KG1 (cell line): ENCODE measurements at regions not wholly inside any gene's neighbourhood (a gene's known extent, or its start where the extent isn't known, plus 50 kb on each side); places are given as distances from the start of the nearest gene placed in this dataset.

Experiments
- DNase-seq: peaks from one replicate; lab custom pipeline; 2025; lab: John Stamatoyannopoulos, UW

DNA sequence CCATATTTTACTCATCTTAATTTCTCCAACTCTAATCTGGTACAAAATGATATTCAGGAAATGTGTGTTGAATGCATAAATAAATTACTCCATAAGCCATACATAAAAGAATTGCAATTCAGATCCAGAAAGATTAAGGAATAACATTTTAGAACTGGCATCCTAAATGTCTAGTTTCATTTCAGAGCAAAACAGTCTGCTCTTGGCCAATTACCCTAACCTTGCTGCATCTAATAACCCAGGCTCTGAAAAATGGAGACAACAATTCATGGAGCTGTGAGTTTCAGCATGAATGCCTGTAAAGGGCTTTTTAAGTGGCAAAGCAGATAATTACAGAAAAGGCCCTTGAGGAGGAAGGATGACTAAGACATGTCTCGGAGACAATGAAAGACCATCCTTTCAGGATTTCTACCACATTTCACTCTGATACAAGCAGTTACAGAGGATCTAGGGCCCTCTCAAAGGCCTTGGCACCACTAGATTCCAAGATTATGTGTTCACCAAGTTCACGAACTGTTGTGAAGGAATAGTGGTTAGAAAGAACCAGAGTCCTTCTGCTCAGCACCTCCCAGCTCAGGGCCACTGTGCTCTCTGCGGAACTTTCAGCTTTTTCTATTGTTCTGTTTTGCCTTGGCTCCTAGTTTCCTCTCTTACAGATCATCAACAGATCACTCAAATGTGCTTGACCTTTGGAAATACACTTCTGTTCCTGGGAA is 157.6 kb upstream of the BLID start:
- no peak for DNase-seq

DNA sequence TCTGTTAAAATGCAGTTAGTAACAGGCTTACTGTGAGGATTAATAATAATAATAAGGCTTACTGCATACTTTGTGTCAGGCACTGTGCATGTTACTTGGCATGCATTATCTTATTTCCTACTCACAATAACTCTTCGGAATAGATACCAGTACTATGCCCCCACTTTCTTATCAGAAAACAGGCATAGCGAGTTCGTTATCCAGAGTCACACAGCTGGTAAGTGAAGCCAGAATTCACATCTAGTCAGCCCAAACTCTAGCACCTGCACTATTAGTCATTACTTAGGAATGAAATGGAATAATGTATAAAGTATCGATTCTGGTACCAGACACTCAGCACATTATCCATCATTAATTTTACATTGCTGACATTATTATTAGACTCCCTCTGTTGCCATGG is 155.7 kb upstream of the BLID start:
- no peak for DNase-seq

DNA sequence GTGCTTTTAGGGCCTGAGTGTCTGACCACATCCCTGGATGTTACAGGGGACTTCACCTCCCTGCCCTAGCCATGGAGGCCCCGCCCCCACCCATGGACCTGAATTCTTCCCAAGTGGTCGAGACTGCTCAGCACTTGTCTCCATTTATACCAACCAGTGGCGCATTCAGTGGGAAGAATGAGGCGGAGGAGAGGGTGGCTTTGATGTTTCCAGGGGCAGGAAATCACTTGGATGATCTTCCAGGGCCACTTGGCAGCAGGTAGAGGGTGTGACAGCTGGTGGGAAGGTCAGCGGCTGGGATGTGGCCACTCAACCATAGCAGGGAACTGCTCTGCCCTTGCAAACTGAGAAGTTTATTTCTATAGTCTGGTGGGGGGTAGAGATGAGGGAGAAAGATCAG is 155.1 kb upstream of the BLID start:
- no peak for DNase-seq

DNA sequence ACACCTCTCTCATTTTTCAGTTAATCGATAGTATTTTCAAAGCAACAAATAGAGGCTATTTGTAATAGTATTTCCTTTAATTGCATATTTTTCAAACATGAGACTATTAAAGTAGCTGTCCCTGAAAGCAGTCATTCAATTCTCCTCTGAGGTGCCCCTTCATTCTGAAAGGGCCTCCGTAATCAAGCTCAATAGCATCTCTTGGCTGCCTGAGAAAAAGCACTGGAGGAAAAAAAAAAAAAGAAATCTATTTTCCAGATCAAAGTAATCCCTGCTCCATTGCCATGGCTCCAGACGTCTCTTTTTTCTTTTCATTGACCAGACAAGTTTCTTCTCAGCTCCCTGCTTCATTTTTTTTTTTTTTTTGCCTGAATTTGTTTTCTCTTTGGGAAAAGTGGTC is 154.5 kb upstream of the BLID start:
- DNase-seq: no peak

DNA sequence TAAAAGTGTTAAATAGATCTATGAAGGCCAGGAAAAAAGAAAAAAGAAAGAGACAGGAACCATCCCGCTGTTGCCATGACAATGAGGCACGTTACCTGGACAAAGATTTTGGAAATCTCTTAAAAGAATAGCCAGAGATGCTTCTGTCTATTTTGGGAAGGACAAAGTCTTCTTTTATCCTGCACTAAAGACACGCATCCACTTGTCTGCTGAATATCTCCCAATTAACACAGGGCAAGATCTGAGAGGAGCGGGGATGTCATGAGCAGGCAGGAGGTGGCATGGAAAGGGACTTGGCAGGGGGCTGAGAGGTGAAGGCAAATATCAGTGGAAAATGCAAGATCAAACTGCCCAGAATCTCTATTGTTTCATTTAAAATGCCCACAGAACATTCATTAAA is 153.8 kb upstream of the BLID start:
- no peak for DNase-seq

DNA sequence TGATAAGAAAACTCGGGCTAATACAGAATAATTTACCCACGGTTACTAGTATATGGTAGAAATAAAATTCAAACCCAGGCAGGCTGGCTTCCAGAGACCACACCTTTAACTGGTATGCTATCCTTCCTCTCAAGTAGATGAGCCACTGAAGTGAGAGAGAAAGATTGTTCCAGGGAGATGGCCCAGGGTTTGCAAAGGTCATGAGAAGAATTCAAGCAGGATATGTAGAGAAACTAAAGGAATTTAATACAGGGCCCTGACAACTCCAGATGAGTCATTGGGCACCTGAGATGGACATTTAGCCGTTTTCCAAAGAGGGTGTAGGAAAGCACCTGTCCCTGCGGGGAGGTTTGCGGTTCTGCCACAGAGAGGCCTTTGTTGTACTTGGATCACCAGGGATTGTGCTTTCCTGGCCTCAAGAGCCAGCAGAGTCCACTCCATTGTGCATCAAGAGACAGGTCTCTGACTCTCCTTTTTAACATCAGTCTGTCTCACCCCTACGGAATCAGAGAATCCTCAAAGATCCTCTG is 152.7 kb upstream of the BLID start:
- no peak for DNase-seq

DNA sequence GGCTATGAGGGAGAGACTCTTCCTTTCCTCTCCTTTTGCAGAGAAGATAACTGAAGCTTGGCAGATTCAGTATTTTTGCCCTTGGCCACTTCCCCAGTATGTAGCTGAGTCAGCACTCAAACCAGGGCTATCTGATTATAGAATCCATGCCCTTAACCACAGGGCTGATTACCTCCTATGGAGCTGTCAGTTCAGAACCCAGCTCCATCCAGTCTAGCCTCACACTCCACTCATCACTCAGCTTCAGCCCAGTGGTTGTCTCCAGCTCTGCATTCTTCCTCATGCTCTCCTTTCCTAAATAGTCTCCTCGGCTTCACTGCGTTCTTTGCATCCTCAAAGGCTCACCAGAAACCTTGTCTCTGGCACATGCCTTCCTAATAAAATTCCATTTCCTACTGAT is 151.6 kb upstream of the BLID start:
- DNase-seq: no peak

DNA sequence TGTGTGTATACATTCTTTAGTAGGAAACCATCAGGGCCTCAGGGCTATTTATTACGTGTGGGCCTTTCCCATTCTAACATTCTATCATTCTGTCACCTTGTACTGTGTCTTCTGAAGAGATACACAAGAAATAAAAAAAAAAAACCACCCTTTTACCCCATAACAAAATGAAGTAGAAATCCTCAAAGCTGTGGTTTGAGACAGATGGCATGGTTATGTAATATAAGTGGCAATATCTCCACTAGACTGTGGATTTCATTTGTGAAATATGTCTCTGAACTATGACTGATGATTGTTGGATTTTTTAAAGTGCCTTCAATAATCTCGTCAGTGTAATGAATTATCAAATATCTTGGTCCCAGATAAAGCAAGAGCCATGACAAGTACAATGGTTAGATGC is 150.0 kb upstream of the BLID start:
- DNase-seq: no peak

DNA sequence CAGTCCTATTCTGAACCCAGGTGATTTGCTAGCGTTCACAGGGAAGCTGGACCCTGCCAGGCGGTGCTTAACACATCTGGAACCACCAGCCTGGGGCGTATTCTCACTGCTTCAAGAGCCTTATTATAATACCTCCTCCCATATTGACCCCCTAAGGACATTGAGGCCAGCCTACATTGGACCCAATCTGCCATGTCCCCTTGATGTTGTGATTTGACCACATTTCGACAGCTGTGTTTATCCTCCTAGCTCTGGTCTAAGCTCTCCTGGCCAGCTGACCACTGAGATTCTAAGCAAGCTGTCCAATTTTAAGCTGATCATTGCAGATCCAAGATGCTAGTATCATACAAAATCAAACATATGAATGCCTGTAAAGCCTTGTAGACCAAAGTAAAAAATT is 148.1 kb upstream of the BLID start:
- DNase-seq: no peak

DNA sequence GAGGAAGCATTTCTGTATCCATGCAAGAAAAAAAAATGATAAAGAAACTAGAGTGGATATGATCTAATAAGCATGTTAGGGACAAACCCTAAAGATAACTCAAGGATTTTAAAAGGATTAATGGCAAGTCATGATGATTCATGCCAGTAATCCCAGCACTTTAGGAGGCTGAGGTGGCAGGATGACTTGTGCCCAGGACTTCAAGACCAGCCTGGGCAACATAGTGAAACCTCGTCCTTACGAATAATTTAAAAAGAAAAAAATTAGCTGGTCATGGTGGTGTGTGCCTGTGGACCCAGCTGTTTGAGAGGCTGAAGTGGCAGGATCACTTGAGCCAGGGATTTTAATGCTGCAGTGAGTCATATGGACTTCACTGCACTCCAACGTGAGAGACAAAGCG is 145.5 kb upstream of the BLID start:
- no peak for DNase-seq

DNA sequence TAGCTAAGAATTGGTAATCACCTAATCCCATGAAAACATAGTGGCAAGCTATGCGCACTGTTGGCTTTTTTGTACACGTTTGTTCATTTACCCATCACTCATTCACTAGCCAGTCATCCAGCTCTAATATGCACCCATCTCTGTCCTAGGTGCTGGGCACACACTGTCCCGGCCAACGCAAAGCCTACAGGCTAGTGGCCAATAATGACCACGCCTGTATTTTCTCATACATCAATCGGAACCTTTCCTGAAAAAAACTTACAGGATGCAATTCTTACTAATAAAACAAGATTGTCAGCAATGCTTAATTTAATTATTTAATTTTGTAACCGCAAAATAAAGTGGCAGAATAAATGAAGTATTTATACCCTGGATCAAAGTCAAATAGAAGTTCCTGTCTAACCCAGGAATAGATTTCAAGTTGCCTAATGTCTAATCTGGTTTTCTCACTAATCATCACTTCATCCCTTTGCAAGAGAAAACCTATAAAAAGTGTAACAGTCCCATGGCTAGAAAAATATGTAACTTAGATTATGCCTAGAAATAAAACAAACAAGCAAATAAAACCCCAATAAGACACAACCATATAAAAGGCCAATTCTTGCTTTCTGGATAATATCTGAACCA is 143.3 kb upstream of the BLID start:
- no peak for DNase-seq

DNA sequence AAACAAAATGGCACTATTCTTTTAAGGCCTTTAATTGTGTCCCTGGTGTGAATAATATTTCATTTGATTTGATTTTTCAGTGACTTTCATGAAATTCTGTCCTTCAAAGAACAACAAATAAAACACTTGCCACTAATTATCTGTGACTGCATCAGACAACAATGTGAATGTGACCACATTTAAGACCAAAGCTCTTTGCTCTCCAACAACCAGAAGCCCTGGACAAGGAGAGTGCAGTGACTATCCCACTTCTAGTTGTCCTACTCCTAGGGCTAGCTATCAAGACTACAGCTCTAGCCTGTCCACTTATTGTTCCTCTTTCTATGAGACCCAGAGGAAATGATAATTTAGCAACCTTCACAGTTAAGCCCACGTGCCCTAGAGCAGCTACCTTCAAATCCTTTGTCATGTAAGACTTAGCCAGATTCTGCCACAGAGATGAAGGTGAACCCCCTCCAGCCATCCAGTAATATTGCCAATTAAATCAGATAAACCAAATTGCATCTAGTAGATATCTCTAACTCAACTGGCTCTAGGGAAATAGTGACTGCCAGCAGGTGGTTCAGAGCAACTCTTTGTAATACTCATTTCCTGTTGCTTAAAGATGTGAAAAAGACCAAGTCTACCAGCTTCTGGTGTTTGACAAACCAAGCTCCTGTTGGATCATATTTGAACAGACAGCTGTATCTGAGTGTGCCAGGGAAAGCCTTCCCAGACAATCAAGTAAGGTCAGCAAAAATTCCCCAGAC is 142.6 kb upstream of the BLID start:
- no peak for DNase-seq

DNA sequence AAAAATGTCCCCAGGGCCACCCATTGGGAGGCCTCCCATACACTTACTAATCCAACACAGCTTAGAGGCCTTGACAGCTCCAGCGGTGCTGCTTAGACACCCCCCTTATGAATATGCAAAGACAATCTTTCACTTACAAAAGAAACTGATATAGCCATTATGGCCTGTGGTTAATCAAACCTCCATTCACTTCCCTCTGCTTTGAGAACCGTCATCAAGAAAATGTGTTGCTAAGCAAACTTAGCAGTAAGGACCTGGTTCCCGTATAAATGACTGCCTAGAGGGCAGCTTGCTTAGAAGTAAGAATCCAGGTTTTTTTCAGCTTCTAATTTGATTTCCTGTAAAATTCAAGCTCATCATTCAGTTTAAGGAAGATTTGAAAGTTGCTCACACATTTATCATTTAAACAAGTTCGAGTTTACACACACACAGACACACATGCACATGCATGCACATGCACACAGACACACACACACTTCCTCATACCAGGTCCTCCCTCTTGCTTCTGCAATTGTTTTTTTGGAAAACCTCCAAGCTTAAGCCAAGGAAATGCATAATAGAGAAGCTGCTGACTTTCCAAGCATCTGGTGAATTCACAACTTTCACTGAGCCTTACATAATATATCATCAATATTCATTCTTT is 137.7 kb upstream of the BLID start:
- no peak for DNase-seq

DNA sequence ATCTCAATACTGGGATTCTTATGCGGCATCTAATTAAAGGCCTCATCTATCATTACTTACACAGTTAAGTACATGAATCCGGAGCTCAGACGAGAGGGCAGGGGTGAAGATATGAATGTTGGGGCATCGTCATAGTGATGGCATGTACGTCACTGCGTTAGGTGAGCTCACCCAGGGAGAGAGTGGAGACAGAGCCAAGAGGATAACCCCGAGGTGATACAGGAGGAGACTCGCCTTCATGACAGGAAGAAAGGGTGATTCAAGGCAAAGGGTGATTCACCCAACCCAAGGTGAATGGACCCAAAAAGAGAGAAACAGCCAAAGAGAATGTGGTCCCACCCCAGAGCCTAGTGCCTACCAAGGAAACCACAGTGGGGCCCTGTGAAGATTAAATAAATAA is 132.9 kb upstream of the BLID start:
- no peak for DNase-seq

DNA sequence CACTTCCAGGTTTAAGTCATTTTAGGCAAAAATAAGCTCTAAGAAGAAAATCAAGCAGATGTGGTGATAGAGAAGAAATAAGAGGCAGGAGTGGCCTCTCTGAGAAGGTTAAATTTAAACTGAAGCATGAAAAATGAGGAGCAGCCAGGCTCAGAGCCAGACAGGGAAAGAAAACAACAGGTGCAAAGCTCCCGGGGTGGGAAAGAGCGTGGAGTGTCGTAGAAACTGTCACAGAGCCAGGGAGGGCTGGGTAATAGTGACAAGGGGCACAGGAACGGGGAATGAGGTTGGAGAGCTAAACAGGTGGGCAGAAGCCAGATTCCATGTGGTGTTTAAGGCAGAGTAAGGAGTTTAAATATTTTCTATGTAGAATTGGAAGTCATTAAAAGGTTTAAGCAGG is 132.1 kb upstream of the BLID start:
- no peak for DNase-seq

DNA sequence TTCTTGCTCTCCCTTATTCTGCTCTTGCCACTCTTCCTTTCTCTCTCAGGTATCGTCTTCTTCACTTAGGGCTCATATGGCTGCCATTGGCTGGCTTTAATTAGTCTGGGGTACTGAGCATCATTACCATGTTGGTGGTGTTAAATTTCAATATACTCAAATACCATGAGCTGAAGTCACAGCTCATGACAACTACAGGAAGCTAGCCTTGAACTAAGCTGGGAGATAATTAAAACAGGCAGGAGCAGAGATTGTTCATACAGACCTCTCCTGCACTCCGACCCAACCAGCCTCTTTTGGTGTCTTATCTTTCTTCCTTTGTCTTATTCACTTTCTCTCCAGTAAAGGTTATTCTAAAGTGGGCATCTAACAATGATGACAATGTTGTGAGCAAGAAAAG is 130.9 kb upstream of the BLID start:
- no peak for DNase-seq

DNA sequence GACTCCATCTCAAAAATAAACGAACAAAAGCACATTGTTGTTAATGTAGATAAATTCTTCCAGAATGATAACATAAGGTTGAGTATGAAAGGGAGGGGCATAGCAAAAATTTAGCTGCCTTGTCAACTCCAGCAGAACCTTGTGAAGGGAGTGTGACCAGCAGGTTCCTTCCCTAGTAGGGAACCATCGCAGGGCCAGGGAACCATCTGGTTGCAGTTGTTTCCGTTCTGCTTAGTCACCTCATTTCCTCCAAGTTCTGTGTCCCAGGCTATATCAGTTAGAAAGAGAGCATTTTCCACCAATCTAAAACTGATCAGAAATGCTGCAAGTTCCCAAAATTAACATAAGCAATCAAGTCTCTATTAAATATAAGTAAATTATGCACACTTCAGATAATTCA is 126.7 kb upstream of the BLID start:
- peak; percentile 5 for DNase-seq

DNA sequence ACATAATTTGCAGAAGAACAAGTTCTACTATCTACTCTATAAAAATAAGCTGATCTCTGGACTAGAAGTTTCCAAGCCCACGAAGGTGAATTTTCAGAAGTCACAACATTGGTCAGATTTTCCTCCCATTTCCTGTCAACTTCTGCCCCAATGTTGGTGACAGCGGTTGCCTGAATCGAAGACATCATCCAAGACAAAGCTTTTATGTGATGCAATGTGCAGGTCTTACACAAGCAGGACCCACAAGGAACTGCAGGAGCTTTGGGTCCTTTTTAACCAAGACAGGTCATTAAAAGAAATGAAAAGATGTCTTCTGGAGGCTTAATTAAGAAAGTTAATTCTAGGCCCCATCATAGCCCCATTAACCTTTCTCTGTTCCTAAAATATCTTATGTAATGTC is 125.6 kb upstream of the BLID start:
- DNase-seq: no peak

DNA sequence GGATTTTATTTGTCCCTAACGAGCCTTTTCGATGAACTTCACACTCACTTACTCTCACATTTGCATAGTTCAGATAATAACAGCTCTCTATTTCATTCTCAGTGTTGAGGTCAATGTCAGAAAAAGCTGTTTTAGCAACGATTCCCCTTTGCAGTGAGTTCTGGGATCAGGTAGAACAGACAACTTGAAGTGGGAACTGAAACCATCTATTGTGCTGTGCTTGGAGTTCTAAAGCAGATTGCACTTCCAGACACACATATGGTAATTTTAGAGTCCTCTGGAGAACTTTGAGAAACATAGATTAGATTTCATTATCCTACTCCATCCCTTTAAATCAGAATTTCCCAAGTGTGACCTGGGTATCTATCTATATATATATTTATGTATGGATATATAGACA is 124.6 kb upstream of the BLID start:
- no peak for DNase-seq

DNA sequence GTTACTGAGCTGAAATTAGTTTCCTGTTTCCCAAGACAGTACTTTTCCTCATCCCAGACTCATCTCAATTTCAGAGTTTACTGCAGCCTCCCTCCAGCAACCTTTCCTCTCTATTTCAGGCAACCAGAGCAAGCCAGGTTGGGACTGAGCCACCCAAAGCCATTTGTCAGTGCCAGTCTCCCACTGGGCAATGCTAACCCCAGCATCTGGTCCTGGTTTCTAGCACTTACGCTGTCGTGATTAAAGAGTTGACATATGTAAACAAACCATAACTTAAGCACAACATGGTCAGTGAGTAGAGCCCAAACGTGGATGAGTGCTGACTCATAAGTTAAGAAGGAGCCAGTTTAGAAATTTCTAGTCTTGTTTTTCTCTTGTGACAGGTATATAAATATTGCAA is 119.6 kb upstream of the BLID start:
- no peak for DNase-seq

DNA sequence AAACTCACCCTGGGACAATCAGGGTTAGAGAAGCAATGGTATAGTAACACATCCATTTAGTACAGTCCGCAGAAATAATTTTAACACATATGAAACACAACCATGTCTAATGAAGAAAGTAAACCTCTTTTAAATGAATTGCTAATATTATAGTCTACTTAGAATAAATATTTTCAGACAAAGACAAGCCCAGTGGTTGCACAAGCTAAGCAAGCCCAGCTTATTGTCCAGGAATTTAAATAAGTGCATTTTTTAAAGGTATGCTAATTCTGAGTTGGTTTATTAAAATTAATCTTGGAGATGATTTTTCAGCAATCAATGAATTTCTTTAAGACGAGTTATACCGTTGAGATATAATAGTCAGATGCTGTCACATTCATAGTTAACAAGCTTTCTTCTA is 118.8 kb upstream of the BLID start:
- no peak for DNase-seq

DNA sequence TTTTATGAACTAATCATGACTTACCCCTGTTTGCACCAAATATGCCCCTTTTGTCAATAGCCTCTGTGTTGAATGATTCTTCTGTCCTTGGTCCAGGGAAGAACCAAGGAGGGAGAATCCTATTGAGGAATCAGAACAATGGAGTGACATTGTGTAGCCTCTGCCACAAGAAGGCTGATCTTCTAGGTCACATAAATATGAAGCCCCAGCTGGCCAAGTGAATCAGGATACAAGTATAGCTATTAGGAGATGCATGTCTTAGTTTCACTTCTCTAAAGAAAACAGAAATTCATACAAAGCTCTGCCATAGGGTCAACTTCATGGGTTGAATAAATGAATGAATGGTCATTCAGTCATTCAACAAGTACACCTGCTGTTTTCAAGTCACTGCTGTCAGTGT is 118.2 kb upstream of the BLID start:
- DNase-seq: no peak

DNA sequence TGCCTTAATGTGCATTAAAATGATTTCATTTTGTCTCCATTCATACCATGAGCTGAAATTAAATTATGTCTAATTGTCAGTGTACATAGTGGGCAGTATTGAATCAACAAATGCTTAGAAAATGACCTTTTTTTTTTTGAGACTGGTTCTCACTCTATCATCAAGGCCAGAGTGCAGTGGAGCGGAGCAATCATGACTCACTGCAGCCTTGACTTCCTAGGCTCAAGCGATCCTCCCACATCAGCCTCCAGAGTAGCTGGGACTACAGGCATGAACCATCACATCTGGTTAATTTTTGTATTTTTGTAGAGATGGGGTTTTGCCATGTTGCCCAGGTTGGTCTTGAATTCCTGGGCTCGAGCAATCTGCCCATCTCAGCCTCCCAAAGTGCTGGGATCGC is 117.0 kb upstream of the BLID start:
- DNase-seq: no peak
